Left hindlimb (tissue), 1 donor: ENCODE measurements at regions not wholly inside any gene's neighbourhood (a gene's known extent, or its start where the extent isn't known, plus 50 kb on each side); places are given as distances from the start of the nearest gene placed in this dataset.

Experiments
- DNase-seq: peaks from one replicate; pipeline ENCODE4 v3.0.0-alpha.2; 2018

GRCh38 chr15:31474059-31474868, 147.6 kb downstream of the KLF13 start:
- no peak for DNase-seq

GRCh38 chr15:31476236-31476810, 149.7 kb downstream of the KLF13 start:
- no peak for DNase-seq

GRCh38 chr15:31476866-31477265, 150.2 kb downstream of the KLF13 start:
- DNase-seq = no peak

- no peak for DNase-seq
Measured at GRCh38 chr15:31477301-31477700, 150.7 kb downstream of the KLF13 start.

- DNase-seq = no peak
Measured at GRCh38 chr15:31477851-31478701, 151.4 kb downstream of the KLF13 start.

- DNase-seq = no peak
Measured at GRCh38 chr15:31478702-31479221, 152.1 kb downstream of the KLF13 start.

GRCh38 chr15:31480356-31481025, 153.9 kb downstream of the KLF13 start:
- DNase-seq = no peak

GRCh38 chr15:31481142-31481541, 154.5 kb downstream of the KLF13 start:
- no peak for DNase-seq

GRCh38 chr15:31482122-31482922, 155.7 kb downstream of the KLF13 start:
- DNase-seq = no peak

GRCh38 chr15:31483053-31483985, 156.7 kb downstream of the KLF13 start:
- DNase-seq = no peak

- DNase-seq = no peak
Measured at GRCh38 chr15:31483986-31484951, 157.6 kb downstream of the KLF13 start.

GRCh38 chr15:31484986-31485385, 158.4 kb downstream of the KLF13 start:
- DNase-seq = no peak

- DNase-seq = no peak
Measured at GRCh38 chr15:31485431-31485830, 158.8 kb downstream of the KLF13 start.

- no peak for DNase-seq
Measured at GRCh38 chr15:31485911-31486461, 159.4 kb downstream of the KLF13 start.

GRCh38 chr15:31486506-31486905, 159.9 kb downstream of the KLF13 start:
- no peak for DNase-seq

- no peak for DNase-seq
Measured at GRCh38 chr15:31486906-31487695, 160.5 kb downstream of the KLF13 start.

- no peak for DNase-seq
Measured at GRCh38 chr15:31487811-31488436, 161.3 kb downstream of the KLF13 start.
